ENCODE measurements at regions not wholly inside any gene's neighbourhood (a gene's known extent, or its start where the extent isn't known, plus 50 kb on each side); places are given as distances from the start of the nearest gene placed in this dataset.

DNA sequence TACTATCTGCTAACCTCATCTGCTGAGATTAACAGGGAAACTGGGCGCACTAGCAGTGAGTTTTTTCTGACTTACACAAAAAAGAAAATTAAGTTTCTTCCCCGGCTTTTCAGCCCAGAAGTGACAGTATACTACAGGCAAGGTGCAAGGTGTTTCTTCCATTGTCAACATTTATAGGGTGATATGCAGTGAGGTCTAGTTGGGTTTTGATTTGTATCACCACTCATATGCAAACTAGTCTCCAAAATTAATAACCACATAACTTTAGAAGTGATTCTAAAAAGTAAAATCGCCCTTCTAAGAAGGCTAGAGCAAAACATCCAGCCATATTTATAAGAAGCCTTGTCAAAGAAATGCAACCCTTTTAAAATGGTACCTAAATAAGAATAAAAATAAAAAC lies 640.1 kb downstream of the ARAP2 start:
- Histone ChIP-seq H3K9ac (ENCODE audit: low read depth, low read length) (no peak overlapping the region), H3K4me1 (ENCODE audit: control insufficient read depth, insufficient read depth, low read length) (no peaks in the 10 kb centered on the region), H3K9me3 (ENCODE audit: control insufficient read depth, insufficient read depth, low read length) (no peaks in the 10 kb centered on the region), H3K27me3 (ENCODE audit: control insufficient read depth, insufficient read depth, low read length) (no peaks in the 10 kb centered on the region), H3K4me3 (ENCODE audit: low read depth, low read length) (no peak overlapping the region), H3K36me3 (ENCODE audit: control insufficient read depth, insufficient read depth, low read length) (no peaks in the 10 kb centered on the region)

DNA sequence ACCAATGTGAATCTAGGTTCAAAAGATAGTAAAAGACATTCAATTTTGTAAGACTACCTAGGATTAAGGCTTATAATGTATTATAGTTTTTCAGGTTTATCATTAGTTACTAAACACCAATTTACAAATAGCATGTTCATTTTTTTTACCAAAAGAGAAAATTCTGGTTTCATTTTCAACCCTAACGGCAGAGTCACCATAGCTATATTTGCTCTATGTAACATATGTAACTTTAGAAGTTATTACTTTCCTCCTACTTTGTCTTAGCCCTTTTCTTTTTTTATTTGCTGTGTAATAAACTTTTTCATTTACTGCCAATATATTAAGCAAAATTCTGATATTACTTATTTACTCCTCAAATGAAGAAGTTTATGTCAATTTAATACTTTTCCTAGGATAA lies 639.6 kb downstream of the ARAP2 start:
- Histone ChIP-seq H3K4me3 (ENCODE audit: low read depth, low read length) (no peak overlapping the region), H3K36me3 (ENCODE audit: control insufficient read depth, insufficient read depth, low read length) (no peaks in the 10 kb centered on the region), H3K27me3 (ENCODE audit: control insufficient read depth, insufficient read depth, low read length) (no peaks in the 10 kb centered on the region), H3K9ac (ENCODE audit: low read depth, low read length) (no peak overlapping the region), H3K4me1 (ENCODE audit: control insufficient read depth, insufficient read depth, low read length) (no peaks in the 10 kb centered on the region), H3K9me3 (ENCODE audit: control insufficient read depth, insufficient read depth, low read length) (no peaks in the 10 kb centered on the region)

DNA sequence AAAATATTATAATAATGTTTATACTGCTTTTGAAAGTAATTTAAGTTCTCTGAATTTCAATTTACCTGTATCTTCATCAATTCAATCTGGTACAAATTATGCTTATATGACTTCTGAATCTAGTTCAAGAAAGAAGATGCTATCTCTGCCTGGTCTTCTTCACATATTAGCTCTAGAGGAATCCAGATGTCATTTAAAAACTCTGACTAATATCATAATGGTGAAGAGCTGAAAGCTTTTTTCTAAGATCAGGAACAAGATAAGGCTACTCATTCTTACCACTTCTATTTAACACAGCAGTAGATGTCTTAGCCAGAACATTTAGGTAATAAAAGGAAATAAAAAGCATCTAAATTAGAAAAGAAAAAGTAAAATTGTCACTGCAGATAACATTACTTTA lies 636.1 kb downstream of the ARAP2 start:
- H3K27me3 ChIP-seq (ENCODE audit: control insufficient read depth, insufficient read depth, low read length): no peaks in the 10 kb centered on the region
- no peak overlapping the region for H3K4me3 ChIP-seq (ENCODE audit: low read depth, low read length)
- no peaks in the 10 kb centered on the region for H3K4me1 ChIP-seq (ENCODE audit: control insufficient read depth, insufficient read depth, low read length)
- H3K9ac ChIP-seq (ENCODE audit: low read depth, low read length): no peak overlapping the region
- H3K9me3 ChIP-seq (ENCODE audit: control insufficient read depth, insufficient read depth, low read length): no peaks in the 10 kb centered on the region
- no peaks in the 10 kb centered on the region for H3K36me3 ChIP-seq (ENCODE audit: control insufficient read depth, insufficient read depth, low read length)

DNA sequence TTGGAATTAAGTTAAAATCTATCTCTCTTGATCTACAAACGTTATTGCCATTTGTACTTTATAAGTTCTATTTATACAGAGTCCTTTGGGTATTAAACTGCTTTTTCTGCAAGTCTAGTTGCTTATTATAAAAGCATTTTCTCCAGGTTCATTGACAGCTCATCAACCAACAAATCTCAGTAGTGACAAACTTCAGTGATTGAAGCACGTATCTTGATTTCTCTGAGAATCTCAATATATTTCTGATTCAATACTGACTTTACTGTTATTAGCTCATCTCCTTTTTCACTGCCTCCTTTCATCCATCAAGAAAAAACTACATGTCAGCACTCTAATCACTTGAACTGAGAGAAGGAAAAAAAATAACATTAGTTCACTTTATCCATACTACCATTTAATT lies 630.2 kb downstream of the ARAP2 start:
- Histone ChIP-seq H3K4me1 (ENCODE audit: control insufficient read depth, insufficient read depth, low read length) (no peaks in the 10 kb centered on the region), H3K4me3 (ENCODE audit: low read depth, low read length) (no peak overlapping the region)

DNA sequence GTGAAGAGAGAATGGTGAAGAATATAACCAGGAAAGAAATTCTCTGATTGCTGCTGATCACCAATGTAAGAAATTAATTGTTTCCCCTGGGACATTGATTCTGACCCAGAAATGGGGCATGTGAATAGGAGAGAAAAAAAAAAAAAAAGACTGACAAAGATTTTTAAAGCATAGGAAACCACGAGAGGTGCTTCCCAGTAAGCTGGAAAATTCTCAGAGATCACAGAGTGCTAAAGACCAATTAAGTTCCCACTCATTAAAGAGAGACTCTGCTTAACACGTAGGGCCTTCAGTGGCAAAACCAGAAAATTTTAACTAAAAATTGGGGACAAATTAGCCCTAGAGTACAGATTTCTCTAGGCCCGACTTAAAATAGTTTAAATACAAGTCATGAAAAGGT lies 604.4 kb downstream of the ARAP2 start:
- Histone ChIP-seq H3K4me1 (ENCODE audit: control insufficient read depth, insufficient read depth, low read length) (no peaks in the 10 kb centered on the region), H3K9ac (ENCODE audit: low read depth, low read length) (no peak overlapping the region), H3K27me3 (ENCODE audit: control insufficient read depth, insufficient read depth, low read length) (no peaks in the 10 kb centered on the region), H3K4me3 (ENCODE audit: low read depth, low read length) (no peak overlapping the region), H3K9me3 (ENCODE audit: control insufficient read depth, insufficient read depth, low read length) (no peaks in the 10 kb centered on the region), H3K36me3 (ENCODE audit: control insufficient read depth, insufficient read depth, low read length) (no peaks in the 10 kb centered on the region)

More for the DNA sequence above, 630.2 kb downstream of the ARAP2 start:
- H3K9ac ChIP-seq (ENCODE audit: low read depth, low read length): no peak overlapping the region
- H3K9me3 ChIP-seq (ENCODE audit: control insufficient read depth, insufficient read depth, low read length): no peaks in the 10 kb centered on the region
- H3K27me3 ChIP-seq (ENCODE audit: control insufficient read depth, insufficient read depth, low read length): no peaks in the 10 kb centered on the region
- no peaks in the 10 kb centered on the region for H3K36me3 ChIP-seq (ENCODE audit: control insufficient read depth, insufficient read depth, low read length)

DNA sequence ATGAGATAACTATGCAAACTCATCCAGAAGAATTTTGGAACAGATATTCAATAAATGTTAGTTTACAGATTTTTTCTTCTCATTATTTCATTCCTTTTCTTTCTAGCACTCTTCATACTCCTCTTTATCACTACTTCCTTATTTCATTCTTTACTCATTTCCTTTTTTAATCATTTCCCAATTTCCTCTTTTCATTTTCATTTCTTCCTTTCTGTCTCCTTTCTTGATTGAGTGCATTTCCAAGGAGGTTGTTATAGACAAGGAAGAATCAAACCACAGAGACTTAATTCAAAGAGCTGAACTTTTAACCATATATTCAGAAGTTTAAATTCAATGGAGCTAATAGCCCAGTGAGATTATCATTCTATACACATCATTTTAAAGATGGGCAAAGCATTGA lies 600.7 kb downstream of the ARAP2 start:
- Histone ChIP-seq H3K4me1 (ENCODE audit: control insufficient read depth, insufficient read depth, low read length) (no peaks in the 10 kb centered on the region), H3K9ac (ENCODE audit: low read depth, low read length) (no peak overlapping the region), H3K36me3 (ENCODE audit: control insufficient read depth, insufficient read depth, low read length) (no peaks in the 10 kb centered on the region), H3K9me3 (ENCODE audit: control insufficient read depth, insufficient read depth, low read length) (no peaks in the 10 kb centered on the region), H3K4me3 (ENCODE audit: low read depth, low read length) (no peak overlapping the region), H3K27me3 (ENCODE audit: control insufficient read depth, insufficient read depth, low read length) (no peaks in the 10 kb centered on the region)

DNA sequence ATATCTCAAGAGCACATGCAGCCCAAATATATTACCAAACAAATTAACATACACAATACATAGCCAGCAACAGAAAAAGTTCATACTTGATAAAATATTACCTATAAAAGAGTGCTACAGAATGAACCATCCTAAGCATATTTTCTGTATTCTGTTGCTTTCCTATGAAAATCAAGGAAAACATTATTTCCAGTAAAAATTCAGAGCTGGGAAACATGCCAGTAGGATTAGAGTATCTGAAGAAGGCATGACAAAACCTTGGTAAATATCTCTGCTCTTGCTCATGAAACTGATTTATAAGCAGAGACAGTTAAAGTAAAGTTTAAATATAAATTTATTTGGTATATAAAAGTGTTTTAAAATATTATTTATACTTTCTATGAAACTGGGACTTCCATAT lies 599.7 kb downstream of the ARAP2 start:
- Histone ChIP-seq H3K9ac (ENCODE audit: low read depth, low read length) (no peak overlapping the region), H3K36me3 (ENCODE audit: control insufficient read depth, insufficient read depth, low read length) (no peaks in the 10 kb centered on the region), H3K4me1 (ENCODE audit: control insufficient read depth, insufficient read depth, low read length) (no peaks in the 10 kb centered on the region), H3K27me3 (ENCODE audit: control insufficient read depth, insufficient read depth, low read length) (no peaks in the 10 kb centered on the region), H3K4me3 (ENCODE audit: low read depth, low read length) (no peak overlapping the region), H3K9me3 (ENCODE audit: control insufficient read depth, insufficient read depth, low read length) (no peaks in the 10 kb centered on the region)

DNA sequence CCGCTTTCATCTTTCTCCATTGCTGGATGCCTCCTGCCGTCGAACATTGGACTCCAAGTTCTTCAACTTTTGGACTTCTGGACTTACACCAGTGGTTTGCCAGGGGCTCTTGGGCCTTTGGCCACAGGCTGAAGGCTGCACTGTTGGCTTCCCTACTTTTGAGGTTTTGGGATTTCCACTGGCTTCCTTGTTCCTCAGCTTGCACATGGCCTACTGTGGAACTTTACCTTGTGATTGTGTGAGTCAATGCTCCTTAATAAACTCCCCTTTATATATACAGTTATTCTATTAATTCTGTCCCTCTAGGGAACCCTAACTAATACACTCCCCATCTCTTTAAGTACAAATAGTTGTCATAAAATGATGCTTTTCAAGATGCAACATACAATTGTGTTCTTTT lies 595.3 kb downstream of the ARAP2 start:
- Histone ChIP-seq H3K9ac (ENCODE audit: low read depth, low read length) (no peak overlapping the region), H3K9me3 (ENCODE audit: control insufficient read depth, insufficient read depth, low read length) (no peaks in the 10 kb centered on the region), H3K4me3 (ENCODE audit: low read depth, low read length) (no peak overlapping the region), H3K36me3 (ENCODE audit: control insufficient read depth, insufficient read depth, low read length) (no peaks in the 10 kb centered on the region), H3K4me1 (ENCODE audit: control insufficient read depth, insufficient read depth, low read length) (no peaks in the 10 kb centered on the region), H3K27me3 (ENCODE audit: control insufficient read depth, insufficient read depth, low read length) (no peaks in the 10 kb centered on the region)

DNA sequence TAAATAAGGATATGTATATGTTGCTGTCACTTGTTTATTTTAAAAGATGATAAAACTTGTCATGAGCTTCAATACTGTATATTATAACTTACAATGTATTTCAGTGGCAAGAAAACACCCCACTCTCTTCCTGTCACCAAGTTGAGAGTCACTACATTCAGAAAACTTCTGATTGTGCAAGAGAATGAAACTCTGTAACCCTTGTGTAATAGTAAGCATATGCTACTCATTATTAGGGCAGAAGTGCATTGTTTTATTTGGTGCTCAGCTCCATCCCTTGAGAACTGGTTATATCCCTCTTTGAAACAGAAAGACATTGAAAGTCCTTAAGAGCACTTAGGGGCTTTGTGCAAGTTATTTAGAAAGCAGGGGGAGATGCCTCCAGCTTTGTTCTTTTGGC lies 594.5 kb downstream of the ARAP2 start:
- H3K27me3 ChIP-seq (ENCODE audit: control insufficient read depth, insufficient read depth, low read length): no peaks in the 10 kb centered on the region
- no peaks in the 10 kb centered on the region for H3K4me1 ChIP-seq (ENCODE audit: control insufficient read depth, insufficient read depth, low read length)
- H3K36me3 ChIP-seq (ENCODE audit: control insufficient read depth, insufficient read depth, low read length): no peaks in the 10 kb centered on the region
- no peak overlapping the region for H3K9ac ChIP-seq (ENCODE audit: low read depth, low read length)
- H3K9me3 ChIP-seq (ENCODE audit: control insufficient read depth, insufficient read depth, low read length): no peaks in the 10 kb centered on the region
- H3K4me3 ChIP-seq (ENCODE audit: low read depth, low read length): no peak overlapping the region

DNA sequence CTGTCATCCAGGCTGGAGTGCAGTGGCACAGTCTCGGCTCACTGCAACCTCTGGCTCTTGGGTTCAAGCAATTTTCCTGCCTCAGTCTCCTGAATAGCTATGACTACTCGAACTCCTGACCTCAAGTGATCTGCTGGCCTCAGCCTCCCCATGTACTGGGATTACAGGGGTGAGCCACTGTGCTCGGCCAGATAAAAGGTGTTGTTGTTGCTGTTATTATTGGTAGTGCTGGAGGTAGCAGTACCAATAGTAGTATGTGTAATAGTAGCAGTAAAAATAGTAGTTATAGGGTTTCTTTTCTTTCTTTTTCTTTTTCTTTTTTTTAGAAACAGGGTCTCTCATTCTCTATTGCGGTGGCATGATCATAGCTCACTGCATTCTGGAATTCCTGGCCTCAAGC lies 592.1 kb downstream of the ARAP2 start:
- no peak overlapping the region for H3K4me3 ChIP-seq (ENCODE audit: low read depth, low read length)
- no peaks in the 10 kb centered on the region for H3K36me3 ChIP-seq (ENCODE audit: control insufficient read depth, insufficient read depth, low read length)
- no peaks in the 10 kb centered on the region for H3K27me3 ChIP-seq (ENCODE audit: control insufficient read depth, insufficient read depth, low read length)
- H3K9me3 ChIP-seq (ENCODE audit: control insufficient read depth, insufficient read depth, low read length): no peaks in the 10 kb centered on the region
- no peak overlapping the region for H3K9ac ChIP-seq (ENCODE audit: low read depth, low read length)
- no peaks in the 10 kb centered on the region for H3K4me1 ChIP-seq (ENCODE audit: control insufficient read depth, insufficient read depth, low read length)

DNA sequence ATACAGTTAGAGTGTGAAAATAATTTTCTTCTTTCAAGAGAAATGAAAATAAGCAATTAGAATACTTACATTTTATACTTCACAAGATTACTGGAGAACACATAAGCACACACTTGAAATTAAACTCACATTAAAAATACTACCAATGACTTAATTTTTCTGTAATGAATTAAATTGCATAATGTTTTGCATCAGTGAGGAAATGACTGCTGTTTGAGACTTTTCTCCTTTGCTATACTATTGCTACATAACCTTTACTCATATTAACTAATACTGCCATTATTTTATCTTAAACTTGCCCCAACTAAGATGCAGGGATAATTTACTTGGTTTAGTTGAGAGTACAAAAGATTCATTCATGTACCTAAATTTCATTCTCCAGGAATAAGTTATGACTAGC lies 590.9 kb downstream of the ARAP2 start:
- H3K4me1 ChIP-seq (ENCODE audit: control insufficient read depth, insufficient read depth, low read length): no peaks in the 10 kb centered on the region
- no peaks in the 10 kb centered on the region for H3K9me3 ChIP-seq (ENCODE audit: control insufficient read depth, insufficient read depth, low read length)
- H3K4me3 ChIP-seq (ENCODE audit: low read depth, low read length): no peak overlapping the region
- no peaks in the 10 kb centered on the region for H3K36me3 ChIP-seq (ENCODE audit: control insufficient read depth, insufficient read depth, low read length)
- no peaks in the 10 kb centered on the region for H3K27me3 ChIP-seq (ENCODE audit: control insufficient read depth, insufficient read depth, low read length)
- H3K9ac ChIP-seq (ENCODE audit: low read depth, low read length): no peak overlapping the region

DNA sequence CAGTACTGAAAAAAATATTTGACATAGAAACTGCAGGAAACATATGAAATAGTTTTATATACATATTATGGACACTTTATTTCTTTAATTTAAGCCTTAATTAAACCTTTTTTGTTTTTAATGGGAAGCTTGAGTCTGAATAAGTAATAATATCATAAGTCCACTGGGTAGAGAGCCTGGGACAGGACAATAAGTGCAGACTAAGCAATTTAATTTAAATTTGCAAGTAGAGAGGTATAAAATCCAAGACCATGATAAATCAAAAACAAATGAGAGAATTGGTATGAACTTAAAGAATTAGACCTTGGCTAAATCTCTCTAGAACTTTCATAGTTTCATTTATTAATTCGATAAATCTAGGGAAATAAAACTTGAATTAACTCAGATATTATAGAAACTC lies 571.2 kb downstream of the ARAP2 start:
- H3K36me3 ChIP-seq (ENCODE audit: control insufficient read depth, insufficient read depth, low read length): no peaks in the 10 kb centered on the region
- no peak overlapping the region for H3K9ac ChIP-seq (ENCODE audit: low read depth, low read length)
- no peaks in the 10 kb centered on the region for H3K27me3 ChIP-seq (ENCODE audit: control insufficient read depth, insufficient read depth, low read length)
- H3K9me3 ChIP-seq (ENCODE audit: control insufficient read depth, insufficient read depth, low read length): no peaks in the 10 kb centered on the region
- no peaks in the 10 kb centered on the region for H3K4me1 ChIP-seq (ENCODE audit: control insufficient read depth, insufficient read depth, low read length)
- H3K4me3 ChIP-seq (ENCODE audit: low read depth, low read length): no peak overlapping the region

DNA sequence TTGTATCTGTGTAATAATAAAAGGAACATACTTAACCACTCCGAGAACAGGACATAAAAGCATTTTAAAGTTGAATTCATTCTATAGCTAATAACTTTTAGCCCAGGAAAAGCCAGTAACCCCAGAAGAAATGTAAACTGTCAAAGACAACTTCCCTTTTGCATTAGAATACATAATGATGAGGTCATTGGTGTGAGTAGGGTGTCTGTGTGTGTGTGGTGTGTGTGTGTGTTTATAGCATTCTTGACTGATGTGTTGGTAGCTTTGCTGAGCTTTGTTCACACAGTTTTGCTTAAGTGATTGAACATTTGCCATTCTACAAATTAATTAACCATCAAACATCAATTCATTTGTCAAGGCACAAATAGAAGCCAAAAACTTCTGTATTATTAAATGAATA lies 559.6 kb downstream of the ARAP2 start:
- Histone ChIP-seq H3K27me3 (ENCODE audit: control insufficient read depth, insufficient read depth, low read length) (no peaks in the 10 kb centered on the region), H3K9me3 (ENCODE audit: control insufficient read depth, insufficient read depth, low read length) (no peaks in the 10 kb centered on the region), H3K9ac (ENCODE audit: low read depth, low read length) (no peak overlapping the region), H3K4me1 (ENCODE audit: control insufficient read depth, insufficient read depth, low read length) (no peaks in the 10 kb centered on the region), H3K36me3 (ENCODE audit: control insufficient read depth, insufficient read depth, low read length) (no peaks in the 10 kb centered on the region), H3K4me3 (ENCODE audit: low read depth, low read length) (no peak overlapping the region)
